Gastroesophageal sphincter (tissue), 3 donors: ENCODE measurements at regions not wholly inside any gene's neighbourhood (a gene's known extent, or its start where the extent isn't known, plus 50 kb on each side); places are given as distances from the start of the nearest gene placed in this dataset.

Experiments used
- CTCF ChIP-seq, 4 experiments: fragments of 200-600 bp in 2 of 4; fragments of 450-650 bp in 2 of 4; sonication (generic) in 1 of 4; IDR thresholded peaks; one replicate each; pipeline ENCODE4 v1.5.1; 2017 to 2019; ENCODE audit warnings: antibody characterized with exemption in 4 of 4, mild to moderate bottlenecking in 2 of 4, moderate library complexity in 2 of 4
- POLR2AphosphoS5 ChIP-seq: sonication (generic); formaldehyde crosslinking; IDR thresholded peaks from one replicate; pipeline ENCODE4 v1.6.1; 2017; ENCODE audit warnings: antibody characterized with exemption

DNA sequence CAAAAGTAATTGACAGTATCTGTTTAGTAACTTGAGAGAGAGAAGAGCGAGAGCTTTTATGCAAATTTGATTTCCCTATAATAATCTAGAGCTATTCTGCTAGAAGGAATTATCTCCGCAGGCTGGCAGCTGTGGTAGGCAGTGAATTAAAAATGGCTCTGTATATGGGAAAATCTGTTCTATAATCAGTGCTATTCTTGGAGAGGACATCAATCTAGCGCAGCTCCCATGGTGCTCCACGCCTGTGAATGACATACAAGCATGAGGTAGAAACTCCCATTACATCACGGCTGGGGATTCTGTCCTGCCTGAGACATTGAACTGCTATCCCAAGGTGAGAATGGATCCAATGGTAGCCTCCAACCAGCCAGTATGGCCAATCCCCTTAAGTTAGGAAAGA is 179.0 kb downstream of the DHX15 start:
- TF ChIP-seq CTCF (IDR thresholded peaks at IDR 0.05) (no peak), POLR2AphosphoS5 (no peak)
